LNCaP clone FGC (cell line): ENCODE measurements at regions not wholly inside any gene's neighbourhood (a gene's known extent, or its start where the extent isn't known, plus 50 kb on each side); places are given as distances from the start of the nearest gene placed in this dataset.

Experiments used
- DNase-seq: peaks from one replicate; pipeline ENCODE4 v3.0.0-alpha.2; 2011; ENCODE audit warnings: low read depth
- H3K4me3 ChIP-seq: 2 replicates; pipeline ENCODE4 v1.5.1; 2011; ENCODE audit warnings: mild to moderate bottlenecking, low read depth, low read length, control low read depth
- TF ChIP-seq, protein P1 (sequence below): IDR thresholded peaks from 2 replicates; pipeline ENCODE4 v1.5.1; 2012; ENCODE audit warnings: mild to moderate bottlenecking; ENCODE audit not compliant: control insufficient read depth, insufficient read depth; ENCODE audit errors: extremely low read depth

DNA sequence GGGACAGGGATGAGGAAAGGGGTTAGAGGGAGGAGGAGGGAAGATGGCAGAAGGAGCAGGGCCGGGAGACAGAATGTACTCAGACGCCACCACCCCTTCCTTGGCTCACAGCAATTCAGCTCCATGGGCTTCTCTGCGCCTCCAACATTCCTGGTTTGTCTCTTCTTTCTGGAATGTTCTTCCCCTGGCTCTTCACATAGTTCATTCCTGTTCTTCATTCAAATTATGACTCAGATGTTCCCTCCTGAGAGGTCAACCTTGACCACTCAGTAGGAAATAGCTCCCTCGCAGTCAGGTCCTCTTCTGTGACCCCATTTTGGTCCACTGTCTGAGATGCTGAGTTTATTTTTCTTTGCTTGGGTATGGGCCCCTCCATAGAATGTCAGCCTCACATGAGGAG is 203.2 kb downstream of the C1orf94 start:
- no peak for DNase-seq
- TF ChIP-seq, protein P1, sequence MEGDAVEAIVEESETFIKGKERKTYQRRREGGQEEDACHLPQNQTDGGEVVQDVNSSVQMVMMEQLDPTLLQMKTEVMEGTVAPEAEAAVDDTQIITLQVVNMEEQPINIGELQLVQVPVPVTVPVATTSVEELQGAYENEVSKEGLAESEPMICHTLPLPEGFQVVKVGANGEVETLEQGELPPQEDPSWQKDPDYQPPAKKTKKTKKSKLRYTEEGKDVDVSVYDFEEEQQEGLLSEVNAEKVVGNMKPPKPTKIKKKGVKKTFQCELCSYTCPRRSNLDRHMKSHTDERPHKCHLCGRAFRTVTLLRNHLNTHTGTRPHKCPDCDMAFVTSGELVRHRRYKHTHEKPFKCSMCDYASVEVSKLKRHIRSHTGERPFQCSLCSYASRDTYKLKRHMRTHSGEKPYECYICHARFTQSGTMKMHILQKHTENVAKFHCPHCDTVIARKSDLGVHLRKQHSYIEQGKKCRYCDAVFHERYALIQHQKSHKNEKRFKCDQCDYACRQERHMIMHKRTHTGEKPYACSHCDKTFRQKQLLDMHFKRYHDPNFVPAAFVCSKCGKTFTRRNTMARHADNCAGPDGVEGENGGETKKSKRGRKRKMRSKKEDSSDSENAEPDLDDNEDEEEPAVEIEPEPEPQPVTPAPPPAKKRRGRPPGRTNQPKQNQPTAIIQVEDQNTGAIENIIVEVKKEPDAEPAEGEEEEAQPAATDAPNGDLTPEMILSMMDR = no peak
- H3K4me3 ChIP-seq = no peak overlapping the region

DNA sequence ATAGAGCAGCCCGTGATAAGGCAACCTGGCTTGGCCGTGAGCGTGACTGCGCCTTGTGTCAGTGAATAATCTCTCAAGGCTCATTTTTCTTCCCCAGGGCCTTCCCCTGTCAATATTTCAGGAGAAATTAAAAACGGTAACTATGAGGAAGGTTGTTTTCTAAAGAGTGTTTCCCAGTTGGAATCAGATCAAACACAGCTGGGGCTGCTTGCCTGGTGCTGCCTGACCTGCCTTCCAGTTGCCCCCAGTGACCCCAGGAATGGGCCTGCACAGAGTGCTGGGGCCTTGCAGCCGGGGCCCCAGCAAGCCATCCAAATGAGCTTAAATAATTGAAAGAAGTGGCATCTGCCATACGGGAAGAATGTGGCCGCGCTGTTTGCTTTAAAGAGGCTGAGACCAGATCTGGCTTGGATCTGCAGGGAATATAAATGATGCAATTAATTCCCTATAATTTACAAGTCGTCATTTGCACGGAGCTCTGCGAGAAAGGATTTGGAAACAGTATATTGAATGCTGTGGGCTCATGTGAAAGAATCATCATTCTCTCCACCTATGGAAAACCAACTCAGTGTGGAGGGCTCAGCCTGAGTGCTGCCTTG is 203.9 kb downstream of the C1orf94 start:
- TF ChIP-seq, protein P1 = no peak
- no peak for DNase-seq

DNA sequence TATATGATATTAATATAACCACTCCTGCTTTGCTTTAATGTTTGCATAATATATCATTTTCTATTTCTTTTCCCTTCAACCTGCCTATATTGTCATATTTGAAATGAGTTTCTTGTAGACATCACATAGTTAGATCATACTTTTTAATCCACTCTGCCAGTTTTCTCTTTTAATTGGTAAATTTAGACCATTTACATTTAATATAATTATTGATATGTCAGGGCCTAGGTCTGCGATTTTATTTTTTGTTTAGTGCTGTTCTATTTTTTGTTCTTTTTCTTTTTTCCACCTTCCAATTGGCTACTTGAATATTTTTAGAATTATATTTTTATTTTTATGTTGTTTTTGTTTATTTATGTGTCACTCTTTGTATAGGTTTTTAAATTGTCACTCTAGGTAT is 213.3 kb downstream of the C1orf94 start:
- TF ChIP-seq, protein P1 = no peak
- DNase-seq = no peak
- H3K4me3 ChIP-seq = no peak overlapping the region

More for the DNA sequence above, 203.9 kb downstream of the C1orf94 start:
- no peak overlapping the region for H3K4me3 ChIP-seq

DNA sequence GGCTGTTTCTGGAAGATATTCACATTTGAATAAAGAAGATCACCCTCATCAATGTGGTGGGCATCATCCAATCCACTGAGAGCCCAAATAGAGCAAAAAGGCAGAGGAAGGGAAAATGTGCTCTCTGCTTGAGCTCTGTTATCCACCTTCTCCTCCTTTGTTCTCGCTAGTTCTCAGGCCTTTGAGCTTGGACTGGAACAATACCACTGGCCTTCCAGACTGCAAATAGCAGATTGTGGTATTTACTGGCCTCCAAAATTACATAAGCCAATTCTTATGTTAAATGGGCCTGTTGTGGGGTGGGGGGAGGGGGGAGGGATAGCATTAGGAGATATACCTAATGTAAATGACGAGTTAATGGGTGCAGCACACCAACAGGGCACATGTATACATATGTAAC is 219.3 kb downstream of the C1orf94 start:
- no peak overlapping the region for H3K4me3 ChIP-seq
- TF ChIP-seq, protein P1 = no peak
- no peak for DNase-seq

DNA sequence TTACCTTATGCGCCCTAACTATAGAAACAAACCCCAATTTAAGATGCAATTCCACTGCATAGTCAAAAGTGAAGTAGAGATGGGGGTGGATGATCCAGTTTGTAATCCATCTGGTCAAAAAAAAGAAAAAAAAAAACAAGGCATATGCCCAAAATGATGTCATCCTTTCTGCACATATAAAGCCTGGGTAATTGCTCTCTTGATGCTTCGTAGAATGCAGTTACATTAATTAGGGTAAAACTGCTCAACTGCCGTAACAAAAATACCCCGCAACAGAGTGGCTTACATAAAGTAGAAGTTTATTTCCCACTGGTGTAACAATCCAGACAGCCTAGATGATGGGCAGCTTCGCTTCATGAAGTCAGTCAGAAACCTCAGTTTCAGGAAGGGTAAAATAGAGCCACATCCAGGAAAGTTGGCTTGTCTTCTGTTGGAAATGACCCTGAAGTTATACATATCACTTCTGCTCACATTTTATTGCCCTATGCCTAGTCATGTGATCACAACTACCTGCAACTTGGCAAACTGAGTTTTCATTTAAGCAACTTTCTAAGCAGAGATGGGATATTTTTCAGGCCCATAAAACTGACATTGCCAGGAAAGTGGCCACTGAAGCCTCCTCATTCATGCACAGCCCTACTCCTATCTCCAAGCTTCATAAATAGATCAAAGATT is 221.7 kb downstream of the C1orf94 start:
- no peak for DNase-seq
- TF ChIP-seq, protein P1 = no peak
- no peak overlapping the region for H3K4me3 ChIP-seq

DNA sequence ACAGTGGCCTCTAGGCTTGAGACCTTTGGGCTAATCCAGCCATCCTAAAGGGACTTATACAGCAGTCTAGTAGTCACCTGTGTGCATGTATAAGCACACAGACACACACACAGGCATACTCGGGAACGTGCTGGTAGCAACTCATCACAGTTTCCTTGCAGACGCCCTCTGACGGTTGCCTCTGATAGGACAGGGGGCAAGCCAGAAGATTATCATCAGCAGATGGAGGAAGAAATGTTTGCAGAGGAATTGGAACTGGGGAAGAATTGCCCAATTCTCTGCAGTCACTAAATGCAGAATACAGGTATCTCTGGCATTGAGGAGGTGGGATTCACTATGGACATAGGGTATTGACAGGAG is 222.2 kb downstream of the C1orf94 start:
- TF ChIP-seq, protein P1 = no peak
- no peak for DNase-seq
- no peak overlapping the region for H3K4me3 ChIP-seq

DNA sequence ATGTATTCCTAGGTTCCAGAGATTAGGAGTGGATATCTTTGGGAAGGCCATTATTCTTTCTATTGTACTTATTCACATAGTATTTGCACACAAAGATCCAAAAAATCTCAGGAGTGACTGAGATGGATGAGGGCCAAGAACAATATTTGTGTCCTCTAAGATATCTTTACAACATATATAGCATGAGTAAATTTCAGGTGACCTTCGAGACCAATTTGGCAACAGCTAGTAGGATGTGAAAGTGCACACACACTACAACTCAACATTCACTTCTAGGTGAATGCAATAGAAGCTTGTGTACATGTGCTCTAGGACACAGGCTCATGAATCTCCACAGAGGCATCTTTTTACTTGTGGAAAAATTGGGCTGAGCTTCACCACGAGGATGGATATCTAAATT is 224.0 kb downstream of the C1orf94 start:
- no peak overlapping the region for H3K4me3 ChIP-seq
- peak; percentile 17 for DNase-seq
- TF ChIP-seq, protein P1 = no peak
